ENCODE measurements at regions not wholly inside any gene's neighbourhood (a gene's known extent, or its start where the extent isn't known, plus 50 kb on each side); places are given as distances from the start of the nearest gene placed in this dataset.

- TF ChIP-seq CHD7 (IDR thresholded peaks at IDR 0.05; ENCODE audit: insufficient replicate concordance, low read length) (no peak), NRF1 (IDR thresholded peaks at IDR 0.05; ENCODE audit: low read depth, low read length) (no peak), BCL11A (IDR thresholded peaks at IDR 0.05; ENCODE audit: low read depth in 2 of 2, low read length in 2 of 2) (no peak), GABPA (IDR thresholded peaks at IDR 0.05; ENCODE audit: borderline replicate concordance, insufficient read depth, low read length) (no peak), TAF1 (IDR thresholded peaks at IDR 0.05; ENCODE audit: low read depth, low read length) (no peak)
Observed at GRCh38 chr6:25046942-25047341, 111.2 kb upstream of the RIPOR2 start (continued).

Data from H1 (cell line).